Upper lobe of right lung (tissue), 1 donor: ENCODE measurements at regions not wholly inside any gene's neighbourhood (a gene's known extent, or its start where the extent isn't known, plus 50 kb on each side); places are given as distances from the start of the nearest gene placed in this dataset.

Source experiments
- ATAC-seq: fragments of 200-7000 bp; cut with Tn5 transposase; one replicate; pipeline ENCODE4 v1.9.1; 2020; ENCODE audit warnings: mild to moderate bottlenecking, moderate library complexity
- DNase-seq: peaks from one replicate; pipeline ENCODE4 v3.0.0-alpha.2; 2020
- H3K27ac ChIP-seq: fragments of 200-600 bp; one replicate; pipeline ENCODE4 v1.8.0; 2022
- H3K27me3 ChIP-seq: fragments of 200-600 bp; one replicate; pipeline ENCODE4 v1.8.0; 2022; ENCODE audit warnings: mild to moderate bottlenecking
- H3K36me3 ChIP-seq: fragments of 200-600 bp; one replicate; pipeline ENCODE4 v1.8.0; 2022
- H3K4me1 ChIP-seq: fragments of 200-600 bp; one replicate; pipeline ENCODE4 v1.8.0; 2022
- H3K4me3 ChIP-seq: fragments of 200-600 bp; one replicate; pipeline ENCODE4 v1.8.0; 2022; ENCODE audit warnings: mild to moderate bottlenecking
- H3K9me3 ChIP-seq: fragments of 200-600 bp; one replicate; pipeline ENCODE4 v1.8.0; 2022
- CTCF ChIP-seq: fragments of 200-600 bp; IDR thresholded peaks from one replicate; pipeline ENCODE4 v1.8.0; 2022; ENCODE audit warnings: antibody characterized with exemption
- intact Hi-C: fragments of 100-400 bp; cut with DNase I; formaldehyde crosslinking; loops from one replicate; pipeline ENCODE4 v1.11.0; 2022
- donor health status: DM: no; HTN: yes; CAD: no; lungs with severe emphysema.

GRCh38 chr10:131006458-131007256, 304.9 kb downstream of the TCERG1L start:
- no peaks in the 10 kb centered on the region for H3K9me3 ChIP-seq
- no peak for TF ChIP-seq CTCF
- H3K27me3 ChIP-seq: no peaks in the 10 kb centered on the region
- DNase-seq (peak; percentile 39), ATAC-seq (no peak)
- H3K4me1 ChIP-seq: no peaks in the 10 kb centered on the region
- no peak overlapping the region for H3K4me3 ChIP-seq
- no peaks in the 10 kb centered on the region for H3K36me3 ChIP-seq
- intact Hi-C loops: no loop called here
- no peak overlapping the region for H3K27ac ChIP-seq

- no peak overlapping the region for H3K27ac ChIP-seq
- H3K4me3 ChIP-seq: no peak overlapping the region
- no peak for ATAC-seq
- intact Hi-C loops: no loop called here
- no peaks in the 10 kb centered on the region for H3K27me3 ChIP-seq
- H3K4me1 ChIP-seq: no peaks in the 10 kb centered on the region
- no peak for TF ChIP-seq CTCF
- no peak for DNase-seq
- no peaks in the 10 kb centered on the region for H3K9me3 ChIP-seq
- no peaks in the 10 kb centered on the region for H3K36me3 ChIP-seq
Observed at GRCh38 chr10:131009791-131010190, 301.7 kb downstream of the TCERG1L start.

GRCh38 chr10:131010965-131011575, 300.5 kb downstream of the TCERG1L start:
- Histone ChIP-seq H3K9me3 (no peaks in the 10 kb centered on the region), H3K36me3 (no peaks in the 10 kb centered on the region), H3K27ac (no peak overlapping the region), H3K4me1 (no peaks in the 10 kb centered on the region), H3K4me3 (no peak overlapping the region), H3K27me3 (no peaks in the 10 kb centered on the region)
- TF ChIP-seq CTCF: no peak
- peak; percentile 41 for DNase-seq
- ATAC-seq: no peak
- intact Hi-C loops: no loop called here

GRCh38 chr10:131011936-131012640, 299.4 kb downstream of the TCERG1L start:
- no peaks in the 10 kb centered on the region for H3K4me1 ChIP-seq
- no peak for TF ChIP-seq CTCF
- no peaks in the 10 kb centered on the region for H3K9me3 ChIP-seq
- no peak overlapping the region for H3K27ac ChIP-seq
- H3K27me3 ChIP-seq: no peaks in the 10 kb centered on the region
- DNase-seq (peak; percentile 50), ATAC-seq (no peak)
- no peaks in the 10 kb centered on the region for H3K36me3 ChIP-seq
- intact Hi-C loops: no loop called here
- no peak overlapping the region for H3K4me3 ChIP-seq

- DNase-seq (no peak), ATAC-seq (no peak)
- Histone ChIP-seq H3K27ac (no peak overlapping the region), H3K4me1 (no peaks in the 10 kb centered on the region), H3K27me3 (no peaks in the 10 kb centered on the region), H3K4me3 (no peak overlapping the region), H3K9me3 (no peaks in the 10 kb centered on the region), H3K36me3 (no peaks in the 10 kb centered on the region)
- no peak for TF ChIP-seq CTCF
- intact Hi-C loops: no loop called here
Observed at GRCh38 chr10:131012641-131012985, 298.9 kb downstream of the TCERG1L start.
